Hematopoietic multipotent progenitor cell treated with erythropoietin and hydrocortisone succinate and interleukin-3 and kit ligand, for 8 days (in vitro differentiated cells): ENCODE measurements at regions not wholly inside any gene's neighbourhood (a gene's known extent, or its start where the extent isn't known, plus 50 kb on each side); places are given as distances from the start of the nearest gene placed in this dataset.

Experiments used
- DNase-seq: peaks from one replicate; pipeline ENCODE4 v3.0.0-alpha.2; 2015

DNA sequence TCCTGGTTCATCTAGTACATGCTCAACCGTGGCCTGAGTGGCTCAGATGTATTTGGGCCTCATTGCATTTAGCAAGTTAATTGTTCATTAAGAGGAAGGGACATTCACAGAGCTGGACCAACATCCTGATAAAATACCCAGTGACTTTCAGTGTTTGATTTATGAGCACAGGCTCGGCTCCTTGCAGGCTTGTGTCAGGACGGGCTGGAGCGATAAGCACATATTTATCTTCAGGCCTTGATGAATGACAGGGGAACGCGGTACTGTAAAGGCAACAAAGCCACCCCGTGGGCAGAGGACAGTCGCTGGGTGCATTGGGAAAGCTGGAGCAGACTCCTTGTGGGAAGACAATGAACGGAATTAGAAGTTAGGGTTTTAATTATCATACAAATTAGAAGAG lies 548.6 kb upstream of the HS6ST1 start:
- no peak for DNase-seq

DNA sequence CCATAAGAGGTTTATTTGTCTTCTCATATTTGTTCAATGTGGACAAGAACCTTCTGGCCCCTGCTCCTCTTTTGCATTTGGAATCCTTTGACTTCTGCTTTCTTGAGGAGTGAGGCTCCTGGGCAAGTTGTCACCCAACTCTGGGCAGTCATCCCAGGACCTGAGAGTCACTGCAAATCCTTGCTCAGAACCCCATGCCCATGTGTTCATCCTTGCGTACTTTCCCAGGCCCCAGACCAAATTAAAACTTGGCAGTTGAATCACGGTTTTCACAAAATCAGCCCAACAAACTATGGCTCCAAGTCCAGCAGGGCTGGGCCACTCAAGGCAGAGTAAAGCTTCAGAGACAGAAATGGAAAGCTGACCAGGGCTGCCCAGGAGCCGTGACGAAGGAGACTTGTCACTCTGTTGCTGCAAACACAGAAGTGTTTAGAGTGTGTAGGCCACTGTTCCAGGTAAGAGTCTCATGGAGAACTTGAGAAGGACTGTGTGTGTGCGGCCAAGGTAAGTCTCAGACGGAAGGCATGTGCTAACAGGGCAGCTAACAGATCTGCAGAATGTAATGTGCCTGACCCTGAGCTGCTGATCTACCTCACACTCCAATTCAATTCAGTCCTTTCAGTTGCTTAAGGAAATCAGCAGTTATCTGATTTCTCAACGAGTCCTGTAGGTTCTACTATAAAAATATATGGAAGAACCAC lies 549.4 kb upstream of the HS6ST1 start:
- DNase-seq, result no peak

DNA sequence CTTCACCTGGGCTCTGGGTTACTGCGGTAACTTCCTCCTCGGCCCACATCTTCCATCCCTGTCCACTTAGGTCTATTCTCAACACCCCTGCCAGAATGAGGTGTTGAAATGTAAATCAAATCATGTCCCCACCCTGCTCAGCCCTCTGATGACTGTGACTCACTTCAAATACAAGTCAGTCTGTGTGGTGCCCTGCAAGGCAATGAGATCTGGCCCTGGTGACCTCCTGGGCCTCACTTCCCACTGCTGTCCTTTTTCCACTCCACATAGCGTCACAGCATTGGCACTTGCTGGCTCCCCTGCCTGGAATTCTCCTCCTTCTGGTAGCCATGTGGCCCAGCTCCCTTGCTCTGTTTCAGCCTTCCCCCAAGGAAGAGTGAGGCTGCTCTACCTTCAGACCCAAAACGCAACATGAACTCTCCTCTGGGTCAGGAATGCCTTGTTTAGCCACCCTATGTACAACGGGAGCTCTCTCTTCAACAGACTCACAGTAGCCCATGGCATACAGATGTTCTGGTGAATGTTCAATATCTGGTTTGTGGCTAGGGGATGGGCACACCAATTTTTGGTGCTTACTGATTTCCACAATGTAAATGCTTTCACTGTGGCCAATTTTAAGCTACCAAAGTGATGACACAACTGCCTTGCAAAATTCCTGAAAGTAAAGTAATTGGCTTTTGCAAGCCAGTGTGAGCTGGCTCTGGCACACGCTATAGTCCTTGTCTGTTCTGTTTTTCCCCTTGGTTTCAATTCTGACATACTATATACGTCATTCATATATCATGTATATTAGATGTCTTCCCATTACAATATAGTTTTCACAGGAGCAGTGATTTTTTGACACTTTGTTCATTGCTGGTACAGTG lies 550.3 kb upstream of the HS6ST1 start:
- DNase-seq, result no peak

DNA sequence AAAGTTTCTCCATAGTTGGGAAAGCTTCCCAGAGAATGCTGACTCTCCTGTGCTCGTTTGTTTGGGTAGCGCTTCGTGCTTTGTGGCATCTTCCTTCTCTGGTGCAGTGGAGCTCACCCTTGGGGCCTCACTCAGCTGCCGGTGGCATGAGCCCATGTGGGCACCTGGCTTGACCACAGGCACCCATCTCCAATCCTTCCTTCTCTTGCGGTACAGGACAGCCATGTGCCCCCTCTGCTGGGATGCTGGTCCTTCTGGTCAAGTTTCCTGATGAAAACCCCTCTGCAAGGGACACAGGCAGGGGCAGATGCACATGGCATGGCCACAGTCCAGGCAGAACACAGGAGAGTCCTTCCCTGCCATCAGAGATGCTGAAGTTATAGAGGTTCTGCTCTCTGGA lies 555.9 kb upstream of the HS6ST1 start:
- DNase-seq, result no peak

DNA sequence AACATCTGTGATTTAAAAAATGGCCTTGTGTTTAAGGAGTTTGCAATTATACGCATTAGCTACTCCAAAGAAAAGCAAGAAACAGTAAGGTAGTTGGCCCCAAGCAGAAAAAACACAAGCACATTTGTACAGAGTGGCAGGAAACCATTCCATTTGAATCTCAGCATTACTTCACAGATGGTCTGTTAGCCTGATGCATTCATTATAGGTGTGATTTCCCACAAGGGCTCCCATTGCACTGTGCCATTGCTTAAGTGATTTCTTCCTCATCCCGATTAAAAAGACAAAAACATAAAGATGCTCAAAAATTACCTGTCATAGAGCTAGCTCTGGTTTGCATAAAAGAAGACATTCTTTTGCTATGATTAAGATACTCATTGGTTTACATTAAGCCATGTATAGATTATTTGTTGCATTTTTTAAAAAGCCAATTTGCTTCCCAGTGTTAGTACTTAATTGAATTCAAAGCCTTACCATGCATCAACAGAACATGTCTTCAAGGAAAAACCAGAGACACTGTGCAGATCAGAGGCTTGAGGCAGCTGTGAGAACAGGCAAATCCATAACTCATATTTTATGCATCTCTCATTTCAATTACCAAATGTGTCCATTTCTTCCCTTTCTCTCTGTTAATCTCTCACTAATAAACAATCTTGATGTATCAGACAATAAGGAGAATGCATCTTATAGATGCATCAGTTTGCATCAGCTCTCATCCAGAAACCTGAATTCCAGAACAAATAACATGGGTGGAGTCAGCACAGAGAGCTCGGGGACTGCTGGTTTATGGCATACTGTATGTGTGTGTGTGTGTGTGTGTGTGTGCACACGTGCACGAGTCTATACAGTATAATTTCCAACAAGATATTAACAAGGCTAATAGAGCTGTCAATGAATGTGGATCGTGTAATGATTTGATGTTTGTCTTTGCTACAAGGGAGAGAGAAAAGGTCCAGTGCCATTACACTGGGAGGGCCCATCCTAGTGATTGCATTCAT lies 558.6 kb upstream of the HS6ST1 start:
- no peak for DNase-seq

DNA sequence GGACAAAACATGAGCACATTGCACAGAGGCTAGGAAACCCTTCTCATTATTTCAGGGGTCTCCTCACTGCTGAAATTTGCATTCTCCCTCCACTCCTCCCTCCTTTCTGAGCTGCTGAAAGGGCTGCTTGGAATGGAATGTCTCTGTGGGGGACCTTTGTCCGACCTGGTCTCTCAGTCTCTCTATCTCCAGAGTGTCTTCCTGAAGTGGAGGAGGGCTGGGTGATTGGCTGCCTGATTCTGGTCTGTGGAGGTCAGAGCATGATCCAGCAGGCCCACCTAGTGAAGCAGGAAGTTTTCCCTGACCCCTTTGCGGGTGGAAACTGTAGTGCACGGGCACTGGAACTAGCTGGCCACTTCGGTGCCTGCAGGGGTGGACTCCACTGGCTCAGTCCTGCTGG lies 560.5 kb upstream of the HS6ST1 start:
- DNase-seq, result no peak

DNA sequence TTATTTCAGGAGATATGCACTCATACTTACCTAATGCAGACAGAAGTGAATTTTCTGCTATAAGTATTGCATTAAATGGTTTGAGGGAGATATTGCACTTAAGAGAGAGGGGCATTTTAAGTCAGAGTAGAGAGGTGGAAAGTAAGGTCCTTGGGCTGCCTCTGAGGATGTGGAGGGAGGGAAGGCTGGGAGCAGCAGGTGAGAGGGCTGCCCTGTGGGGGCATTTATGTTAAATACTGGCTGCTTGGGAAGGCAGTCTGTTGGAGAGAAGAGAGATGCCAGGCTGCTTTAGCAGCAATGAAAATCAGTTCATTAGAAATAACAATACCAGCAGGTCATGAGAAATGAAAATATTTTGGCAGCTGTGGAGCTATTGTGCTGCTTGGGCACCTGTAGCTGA lies 576.2 kb upstream of the HS6ST1 start:
- DNase-seq, result no peak

DNA sequence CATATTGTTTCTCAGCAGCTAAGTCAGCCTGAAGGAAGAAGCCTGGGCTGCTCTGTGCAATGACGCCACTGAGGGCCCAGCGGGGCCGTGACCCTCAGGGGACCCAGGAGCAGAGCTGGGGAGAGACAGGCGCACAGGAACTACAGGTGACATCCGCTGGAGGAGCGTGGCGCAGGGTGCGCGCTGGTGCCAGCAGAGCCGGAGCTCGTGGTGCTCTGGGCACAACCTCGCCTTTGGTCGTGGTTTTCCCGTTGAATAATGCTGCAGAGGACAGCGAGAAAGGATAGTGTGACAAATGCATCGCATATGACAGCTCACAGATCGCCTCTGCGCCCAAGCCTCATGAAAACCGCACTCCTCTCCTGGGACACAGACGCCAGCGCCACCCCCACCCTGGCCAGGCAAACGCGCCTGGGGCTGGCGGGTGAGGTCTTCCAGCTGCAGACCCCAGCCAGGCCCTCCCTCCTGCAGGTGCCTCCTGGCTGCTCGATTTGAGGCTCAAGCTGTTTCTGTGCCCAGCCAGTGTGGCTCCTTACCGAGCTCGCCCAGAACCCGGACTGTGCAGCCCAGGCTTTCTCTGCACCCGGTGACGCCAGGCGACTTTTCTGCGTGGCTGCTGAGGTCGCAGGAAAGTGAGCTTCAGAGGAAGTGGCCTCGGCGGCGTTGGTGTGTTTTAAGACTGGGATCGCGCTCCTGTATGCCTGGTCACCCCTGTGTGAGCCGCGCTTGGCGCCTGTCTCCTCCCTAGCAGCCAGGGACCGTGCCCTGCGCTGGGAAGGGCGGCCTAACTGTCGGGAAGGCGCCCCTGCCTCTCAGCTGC lies 583.1 kb upstream of the HS6ST1 start:
- no peak for DNase-seq

DNA sequence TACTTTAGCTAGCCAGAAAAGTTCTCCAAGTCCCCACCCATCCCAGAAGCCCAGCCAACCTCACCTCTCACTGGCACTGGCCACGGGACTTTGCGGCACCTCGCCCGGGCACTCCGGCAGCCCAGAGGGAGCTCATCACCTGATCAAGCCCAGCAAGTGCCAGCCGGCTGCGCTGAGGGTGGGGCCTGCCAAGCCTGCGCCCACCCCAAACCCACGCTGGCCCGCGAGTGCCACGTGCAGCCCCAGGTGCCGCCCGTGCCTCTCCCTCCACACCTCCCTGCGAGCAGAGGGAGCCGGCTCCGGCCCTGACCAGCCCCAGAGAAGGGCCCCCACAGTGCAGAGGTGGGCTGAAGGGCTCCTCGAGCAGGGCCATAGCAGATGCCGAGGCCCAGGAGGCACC lies 585.0 kb upstream of the HS6ST1 start:
- no peak for DNase-seq

DNA sequence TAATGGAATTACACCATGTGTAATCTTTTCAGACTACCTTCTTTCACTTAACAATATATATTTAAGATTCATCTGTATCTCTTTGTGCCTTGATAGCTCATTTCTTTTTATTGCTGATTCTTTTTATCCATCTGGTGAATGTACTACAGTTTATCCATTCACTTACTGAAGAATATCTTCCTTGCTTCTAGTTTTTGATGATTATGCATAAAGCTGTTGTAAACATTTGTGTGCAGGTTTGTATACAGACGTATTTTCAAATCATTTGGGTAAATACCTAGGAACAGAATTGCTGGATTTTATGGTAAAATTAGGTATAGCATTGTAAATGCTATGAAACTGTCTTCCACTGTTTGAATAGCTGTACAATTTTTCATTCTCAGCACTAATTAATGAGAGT lies 592.6 kb upstream of the HS6ST1 start:
- no peak for DNase-seq

DNA sequence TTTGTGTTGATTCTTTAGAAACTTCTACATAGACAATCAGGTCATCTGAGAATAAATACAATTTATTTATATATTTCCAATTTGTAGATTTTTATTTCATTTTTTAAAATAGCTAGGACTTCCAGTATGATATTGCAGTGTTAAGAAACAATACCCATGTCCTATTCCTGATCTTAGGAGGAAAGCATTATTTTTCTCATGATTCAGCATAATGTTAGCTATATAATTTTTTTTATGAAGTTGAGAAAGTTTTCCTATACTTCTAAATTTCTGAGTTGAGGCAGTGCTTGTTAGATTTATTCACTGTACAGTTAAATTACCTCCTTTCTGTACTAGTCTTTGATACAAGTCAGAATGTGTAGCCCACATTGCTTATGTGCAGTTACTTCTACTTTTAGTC lies 595.7 kb upstream of the HS6ST1 start:
- DNase-seq, result no peak

DNA sequence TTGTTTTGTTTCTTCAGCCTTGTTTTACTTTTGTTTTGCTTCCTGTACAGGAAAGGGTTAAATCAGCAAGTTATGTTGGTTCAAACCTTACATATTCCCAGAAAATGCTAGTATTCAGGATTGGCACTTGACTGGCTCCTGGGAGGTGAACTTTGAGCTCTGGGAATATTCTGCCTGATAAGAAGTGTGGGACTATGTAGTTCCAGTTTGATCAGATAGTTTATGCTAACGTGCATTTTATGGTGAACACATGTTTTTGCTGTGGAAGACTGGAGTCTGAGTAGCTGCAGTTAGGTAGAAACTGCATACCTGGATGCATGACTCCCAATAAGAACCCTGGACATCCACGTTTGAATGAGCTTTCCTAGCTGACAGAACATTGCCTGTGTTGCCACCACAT lies 603.1 kb upstream of the HS6ST1 start:
- no peak for DNase-seq

DNA sequence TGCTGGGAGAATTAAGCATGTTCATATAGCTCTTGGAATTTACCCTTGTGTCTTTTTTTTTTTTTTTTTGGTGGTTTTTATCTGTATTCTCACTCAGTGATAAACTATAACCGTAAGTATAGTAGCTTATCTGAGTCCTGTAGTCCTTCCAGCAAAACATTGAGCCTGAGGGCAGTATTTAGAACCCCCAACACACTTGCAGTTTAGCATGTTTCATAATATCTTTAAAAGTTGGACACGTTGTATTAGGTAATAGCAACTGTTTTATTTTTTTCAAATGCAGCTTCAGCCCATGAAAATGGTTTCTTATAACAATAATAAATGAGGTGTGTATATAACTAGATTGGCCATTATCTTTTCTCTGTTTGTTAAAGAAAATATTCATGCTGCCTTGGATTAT lies 603.5 kb upstream of the HS6ST1 start:
- no peak for DNase-seq

DNA sequence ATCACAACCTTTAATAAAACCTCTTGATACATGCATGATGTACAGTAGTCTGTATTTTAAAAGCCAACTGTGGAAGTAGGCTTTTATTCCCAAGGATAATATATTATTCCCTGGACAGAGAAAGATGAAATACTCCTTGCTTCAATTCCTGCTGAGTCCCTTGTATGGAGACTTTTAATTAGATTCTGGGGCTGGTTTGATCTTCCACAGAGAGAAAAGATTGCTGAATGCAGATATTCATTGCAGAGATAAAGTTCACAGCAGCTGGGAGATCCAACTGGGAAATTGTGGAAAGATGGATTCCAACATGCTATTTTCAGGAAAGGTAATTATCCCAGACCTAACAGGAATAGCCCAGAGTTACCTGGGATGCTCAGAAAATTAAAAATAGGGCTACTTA lies 607.0 kb upstream of the HS6ST1 start:
- no peak for DNase-seq

DNA sequence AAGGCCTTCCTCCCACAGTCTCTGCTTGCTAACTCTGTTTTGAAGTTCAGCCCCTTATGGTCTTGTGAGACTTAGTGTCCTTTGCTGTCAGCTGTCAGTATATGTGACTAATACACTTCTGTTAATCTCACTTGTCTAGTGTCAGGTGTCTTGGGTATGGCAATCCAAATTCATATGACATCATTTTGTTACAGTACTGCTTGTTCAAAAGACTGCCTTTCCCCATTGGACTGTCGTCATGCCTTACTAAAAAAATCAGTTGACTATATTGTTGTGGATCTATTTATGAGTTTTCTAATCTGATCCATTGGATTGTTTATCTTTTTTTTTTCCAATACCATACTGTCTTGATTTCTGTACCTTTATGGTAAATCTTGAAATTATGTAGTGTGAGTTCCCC lies 611.4 kb upstream of the HS6ST1 start:
- no peak for DNase-seq

DNA sequence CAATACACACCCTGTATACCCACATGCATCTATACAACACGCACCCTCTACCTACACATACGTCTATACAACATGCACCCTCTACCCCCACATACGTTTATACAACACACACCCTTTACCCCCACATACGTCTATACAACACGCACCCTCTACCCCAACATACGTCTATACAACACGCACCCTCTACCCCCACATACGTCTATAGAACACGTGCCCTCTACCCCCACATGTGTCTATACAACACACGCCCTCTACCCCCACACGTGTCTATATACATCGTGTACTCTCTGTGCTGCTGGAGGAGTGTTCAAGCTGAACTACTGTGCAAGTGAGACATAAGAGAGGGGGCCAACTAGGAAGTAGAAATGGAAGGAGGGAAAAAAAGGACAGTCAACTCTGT lies 621.7 kb upstream of the HS6ST1 start:
- DNase-seq, result no peak

DNA sequence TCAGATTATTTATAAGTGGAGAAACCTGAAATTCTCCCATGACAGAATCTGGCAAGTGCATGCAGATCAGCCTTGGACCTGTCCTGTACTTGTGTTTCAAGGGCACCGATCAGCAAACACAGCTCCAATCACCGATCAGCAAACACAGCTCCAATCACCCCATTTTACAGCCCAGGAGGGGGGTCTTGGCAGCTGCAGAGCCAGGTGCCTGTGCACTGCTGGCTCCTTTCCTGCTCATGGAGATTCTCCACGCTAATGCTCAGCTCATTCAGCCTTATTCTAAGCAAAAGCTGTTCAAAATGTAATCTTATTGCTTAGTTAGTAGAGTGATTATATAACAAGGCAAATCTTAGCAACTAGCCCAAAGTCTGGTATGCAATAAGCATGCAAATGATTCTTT lies 623.1 kb upstream of the HS6ST1 start:
- DNase-seq, result no peak

DNA sequence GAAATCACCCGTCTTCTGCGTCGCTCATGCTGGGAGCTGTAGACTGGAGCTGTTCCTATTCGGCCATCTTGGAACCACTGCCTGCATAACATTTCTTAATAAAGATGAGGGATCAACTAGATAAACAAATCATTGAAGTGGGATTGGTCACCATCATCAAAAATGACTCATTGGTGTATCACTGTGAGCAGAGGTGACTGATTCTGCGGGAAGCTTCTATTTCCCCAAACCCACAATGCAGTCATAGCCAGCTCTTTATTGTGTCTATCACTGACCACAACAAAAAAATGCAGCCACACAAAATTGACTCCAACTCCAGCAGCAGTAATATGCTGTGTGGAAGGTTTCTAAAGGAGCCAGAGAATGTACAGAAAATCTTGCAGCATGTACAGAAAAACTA lies 630.7 kb upstream of the HS6ST1 start:
- no peak for DNase-seq

DNA sequence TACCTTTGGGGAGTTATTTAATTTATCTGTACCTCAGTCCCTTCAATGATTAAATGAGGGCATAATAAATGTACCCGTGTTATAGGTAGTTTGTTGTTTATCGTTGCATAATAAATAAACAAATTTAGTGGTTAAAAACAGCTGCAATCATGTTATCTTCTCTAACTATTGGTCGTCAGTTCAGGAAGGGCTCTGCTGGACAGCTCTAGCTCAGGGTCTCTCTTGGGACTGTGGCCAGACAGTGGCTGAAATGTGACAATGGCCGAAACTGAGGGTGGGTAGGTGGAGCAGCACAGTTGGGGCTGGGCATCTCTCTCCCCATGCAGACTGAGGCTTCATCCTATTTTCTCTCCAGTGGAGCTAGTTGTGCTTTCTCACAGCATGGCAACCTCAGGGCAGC lies 632.1 kb upstream of the HS6ST1 start:
- no peak for DNase-seq

DNA sequence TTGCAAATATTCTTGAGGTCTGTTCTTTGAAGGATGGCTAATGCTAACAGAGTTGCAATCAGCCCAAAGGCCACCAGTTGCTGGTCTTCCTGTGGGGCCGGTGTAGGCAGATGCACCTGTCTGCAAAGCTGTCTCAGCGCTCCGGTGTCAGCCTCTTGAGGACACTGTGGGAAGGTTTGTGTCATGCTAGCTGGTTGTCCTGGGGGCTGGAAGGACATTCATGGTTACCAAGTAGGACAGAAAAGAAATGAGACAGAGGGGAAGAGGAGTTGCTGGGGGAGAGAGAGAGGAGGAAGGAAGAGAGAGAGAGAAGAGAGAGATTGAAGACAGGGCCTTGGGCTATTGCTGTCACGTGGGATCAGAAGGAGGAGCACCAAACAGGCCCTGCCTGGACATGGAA lies 639.6 kb upstream of the HS6ST1 start:
- no peak for DNase-seq

DNA sequence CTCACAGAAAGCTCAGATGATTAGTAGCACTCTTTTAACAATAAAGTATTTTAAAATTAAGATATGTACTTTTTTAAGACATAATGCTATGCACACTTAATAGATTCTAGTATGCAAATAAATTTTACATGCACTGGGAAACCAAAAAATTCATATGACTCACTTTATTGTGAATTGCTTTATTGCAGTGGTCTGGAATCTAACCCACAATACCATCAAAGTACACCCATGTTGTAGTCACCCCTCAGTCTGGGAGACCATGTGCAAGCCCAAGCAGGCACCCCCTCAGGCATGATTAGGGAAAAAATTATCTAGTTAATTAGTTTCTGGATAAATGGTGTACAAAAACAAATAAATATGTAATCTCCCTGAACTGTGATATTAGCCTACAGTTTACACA lies 649.0 kb upstream of the HS6ST1 start:
- no peak for DNase-seq

DNA sequence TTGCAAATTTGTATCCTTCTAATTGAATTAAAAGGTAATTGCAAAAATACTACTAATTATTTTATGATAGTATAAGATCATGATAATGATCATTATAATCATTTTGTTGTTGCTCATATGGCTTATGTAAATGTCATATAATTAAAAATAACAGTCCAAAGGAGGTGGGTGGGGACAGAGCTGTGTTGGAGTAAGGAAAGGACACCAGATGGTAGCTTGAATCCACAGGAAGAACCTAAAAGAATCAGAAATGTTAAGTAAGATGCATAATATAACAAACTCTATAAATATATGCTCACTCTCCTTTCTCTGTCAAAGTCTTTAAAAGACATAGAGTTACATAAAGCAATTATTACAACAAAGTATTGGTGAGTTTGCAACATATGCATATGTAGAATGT lies 650.7 kb upstream of the HS6ST1 start:
- no peak for DNase-seq
